Fibroblast of lung (primary cell): ENCODE measurements at regions not wholly inside any gene's neighbourhood (a gene's known extent, or its start where the extent isn't known, plus 50 kb on each side); places are given as distances from the start of the nearest gene placed in this dataset.

Experiments used
- DNase-seq, 2 donors: peaks; one replicate each; pipeline versions ENCODE4 v3.0.0 to v3.0.0-alpha.2; 2010; ENCODE audit warnings: low read depth in 2 of 2
- H2AFZ ChIP-seq: 2 replicates; pipeline ENCODE4 v1.5.1; 2012; ENCODE audit warnings: low read length, control low read depth, inconsistent platforms
- H3K27ac ChIP-seq: 2 replicates; pipeline ENCODE4 v1.5.1; 2011; ENCODE audit warnings: low read length, control low read depth; ENCODE audit not compliant: insufficient read depth
- H3K27me3 ChIP-seq: 2 replicates; pipeline ENCODE4 v1.5.1; 2011; ENCODE audit warnings: mild to moderate bottlenecking, low read length; ENCODE audit not compliant: control insufficient read depth, insufficient read depth
- H3K36me3 ChIP-seq: 2 replicates; pipeline ENCODE4 v1.5.1; 2011; ENCODE audit warnings: low read length; ENCODE audit not compliant: control insufficient read depth, insufficient read depth
- H3K4me1 ChIP-seq: 2 replicates; pipeline ENCODE4 v1.5.1; 2011; ENCODE audit warnings: low read length; ENCODE audit not compliant: control insufficient read depth, insufficient read depth; ENCODE audit errors: extremely low read depth
- H3K4me2 ChIP-seq: 2 replicates; pipeline ENCODE4 v1.5.1; 2011; ENCODE audit warnings: low read length, control low read depth; ENCODE audit not compliant: insufficient read depth; ENCODE audit errors: extremely low read depth
- H3K4me3 ChIP-seq, 4 experiments: fragments of 200-600 bp in 1 of 4; sonication (generic) in 1 of 4; replicated peaks in 1 of 4; 2 replicates each; pipeline ENCODE4 v1.5.1; 2011 to 2016; ENCODE audit warnings: low read length in 4 of 4, low read depth in 3 of 4, mild to moderate bottlenecking in 3 of 4, control low read depth in 2 of 4, inconsistent platforms in 1 of 4, mixed read lengths in 1 of 4; ENCODE audit not compliant: insufficient read depth in 1 of 4; ENCODE audit errors: control extremely low read depth in 1 of 4
- H3K79me2 ChIP-seq: 2 replicates; pipeline ENCODE4 v1.5.1; 2012; ENCODE audit warnings: mild to moderate bottlenecking, low read length, inconsistent platforms; ENCODE audit not compliant: control insufficient read depth, insufficient read depth
- H3K9ac ChIP-seq: 2 replicates; pipeline ENCODE4 v1.5.1; 2011; ENCODE audit warnings: mild to moderate bottlenecking, low read length, control low read depth; ENCODE audit not compliant: insufficient read depth
- H3K9me3 ChIP-seq: 2 replicates; pipeline ENCODE4 v1.5.1; 2012; ENCODE audit warnings: low read depth, low read length; ENCODE audit not compliant: control insufficient read depth, insufficient read depth
- H4K20me1 ChIP-seq: 2 replicates; pipeline ENCODE4 v1.5.1; 2011; ENCODE audit warnings: low read length; ENCODE audit not compliant: control insufficient read depth, insufficient read depth; ENCODE audit errors: extremely low read depth
- EZH2 ChIP-seq: IDR thresholded peaks from 2 replicates; pipeline ENCODE4 v1.5.1; 2012; ENCODE audit warnings: low read length, control low read depth, mild to moderate bottlenecking; ENCODE audit errors: missing control alignments
- TF ChIP-seq, protein P1 (sequence below), 2 donors: IDR thresholded peaks in 1 of 2; conservative IDR thresholded peaks in 1 of 2; 1 replicate in 1 of 2; 2 replicates in 1 of 2; pipeline ENCODE4 v1.5.1; 2011 to 2012; ENCODE audit warnings: low read length in 2 of 2, control low read depth in 1 of 2, inconsistent platforms in 1 of 2, low read depth in 1 of 2, mild to moderate bottlenecking in 1 of 2

DNA sequence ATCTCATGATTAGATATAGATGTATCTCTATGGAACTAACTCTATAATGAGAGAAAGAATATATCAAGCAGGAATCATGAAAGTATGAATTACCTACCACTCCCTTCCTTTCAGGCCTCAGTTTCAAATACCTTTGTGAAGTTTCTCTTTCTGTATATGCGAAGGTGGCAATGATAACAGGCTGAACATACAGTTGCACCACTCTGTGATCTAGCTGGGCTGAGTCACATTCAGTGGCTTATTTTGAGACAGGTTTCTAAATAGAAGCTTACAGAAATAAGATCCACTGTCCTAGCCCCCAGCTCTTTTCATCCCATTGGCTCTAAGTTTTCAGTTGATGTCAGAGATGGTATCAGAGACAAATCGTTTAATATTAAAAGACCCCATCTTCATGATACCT is 662.0 kb downstream of the SLITRK1 start:
- H3K4me2 ChIP-seq, result no peak overlapping the region
- no peak for TF ChIP-seq EZH2
- TF ChIP-seq, protein P1, sequence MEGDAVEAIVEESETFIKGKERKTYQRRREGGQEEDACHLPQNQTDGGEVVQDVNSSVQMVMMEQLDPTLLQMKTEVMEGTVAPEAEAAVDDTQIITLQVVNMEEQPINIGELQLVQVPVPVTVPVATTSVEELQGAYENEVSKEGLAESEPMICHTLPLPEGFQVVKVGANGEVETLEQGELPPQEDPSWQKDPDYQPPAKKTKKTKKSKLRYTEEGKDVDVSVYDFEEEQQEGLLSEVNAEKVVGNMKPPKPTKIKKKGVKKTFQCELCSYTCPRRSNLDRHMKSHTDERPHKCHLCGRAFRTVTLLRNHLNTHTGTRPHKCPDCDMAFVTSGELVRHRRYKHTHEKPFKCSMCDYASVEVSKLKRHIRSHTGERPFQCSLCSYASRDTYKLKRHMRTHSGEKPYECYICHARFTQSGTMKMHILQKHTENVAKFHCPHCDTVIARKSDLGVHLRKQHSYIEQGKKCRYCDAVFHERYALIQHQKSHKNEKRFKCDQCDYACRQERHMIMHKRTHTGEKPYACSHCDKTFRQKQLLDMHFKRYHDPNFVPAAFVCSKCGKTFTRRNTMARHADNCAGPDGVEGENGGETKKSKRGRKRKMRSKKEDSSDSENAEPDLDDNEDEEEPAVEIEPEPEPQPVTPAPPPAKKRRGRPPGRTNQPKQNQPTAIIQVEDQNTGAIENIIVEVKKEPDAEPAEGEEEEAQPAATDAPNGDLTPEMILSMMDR (conservative IDR thresholded peaks at IDR 0.05 in 1 of 2, IDR thresholded peaks at IDR 0.05 in 1 of 2; ENCODE audit: low read depth in 1 of 2, low read length in 2 of 2), result no peak
- H3K36me3 ChIP-seq, result no peaks in the 10 kb centered on the region
- no peaks in the 10 kb centered on the region for H3K79me2 ChIP-seq
- DNase-seq, result peak in 1 of 2 donors; percentile 5
- no peak overlapping the region for H3K9ac ChIP-seq
- H4K20me1 ChIP-seq, result no peaks in the 10 kb centered on the region
- H2AFZ ChIP-seq, result no peak overlapping the region
- no peaks in the 10 kb centered on the region for H3K27me3 ChIP-seq
- no peak overlapping the region for H3K4me3 ChIP-seq
- no peak overlapping the region for H3K27ac ChIP-seq
- H3K9me3 ChIP-seq, result no peaks in the 10 kb centered on the region
- H3K4me1 ChIP-seq, result no peaks in the 10 kb centered on the region

DNA sequence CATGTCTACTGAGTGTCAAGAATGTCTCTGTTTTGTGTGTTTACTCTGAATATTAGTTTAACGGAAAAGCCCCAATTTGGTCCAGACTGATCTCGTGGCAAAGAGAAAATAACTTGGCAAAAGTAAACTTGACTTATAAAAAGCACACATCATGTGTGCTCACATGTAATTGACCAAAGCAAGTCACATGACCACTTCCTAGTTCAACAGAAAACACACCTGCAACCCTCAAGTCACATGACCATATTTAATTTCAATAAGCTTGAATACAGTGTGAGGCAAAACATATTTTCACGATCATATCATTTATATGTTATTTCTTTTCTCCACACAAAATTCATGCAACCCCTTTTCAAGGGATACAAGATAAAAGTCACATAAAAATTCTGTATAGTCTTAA is 662.4 kb downstream of the SLITRK1 start:
- H2AFZ ChIP-seq, result no peak overlapping the region
- no peak overlapping the region for H3K4me3 ChIP-seq
- no peaks in the 10 kb centered on the region for H3K4me1 ChIP-seq
- H3K36me3 ChIP-seq, result no peaks in the 10 kb centered on the region
- no peaks in the 10 kb centered on the region for H3K27me3 ChIP-seq
- H3K27ac ChIP-seq, result no peak overlapping the region
- DNase-seq, result no peak
- no peaks in the 10 kb centered on the region for H3K9me3 ChIP-seq
- no peak for TF ChIP-seq EZH2
- TF ChIP-seq, protein P1 (conservative IDR thresholded peaks at IDR 0.05 in 1 of 2, IDR thresholded peaks at IDR 0.05 in 1 of 2; ENCODE audit: low read depth in 1 of 2, low read length in 2 of 2), result no peak
- H4K20me1 ChIP-seq, result no peaks in the 10 kb centered on the region
- no peaks in the 10 kb centered on the region for H3K79me2 ChIP-seq
- H3K9ac ChIP-seq, result no peak overlapping the region
- H3K4me2 ChIP-seq, result no peak overlapping the region

DNA sequence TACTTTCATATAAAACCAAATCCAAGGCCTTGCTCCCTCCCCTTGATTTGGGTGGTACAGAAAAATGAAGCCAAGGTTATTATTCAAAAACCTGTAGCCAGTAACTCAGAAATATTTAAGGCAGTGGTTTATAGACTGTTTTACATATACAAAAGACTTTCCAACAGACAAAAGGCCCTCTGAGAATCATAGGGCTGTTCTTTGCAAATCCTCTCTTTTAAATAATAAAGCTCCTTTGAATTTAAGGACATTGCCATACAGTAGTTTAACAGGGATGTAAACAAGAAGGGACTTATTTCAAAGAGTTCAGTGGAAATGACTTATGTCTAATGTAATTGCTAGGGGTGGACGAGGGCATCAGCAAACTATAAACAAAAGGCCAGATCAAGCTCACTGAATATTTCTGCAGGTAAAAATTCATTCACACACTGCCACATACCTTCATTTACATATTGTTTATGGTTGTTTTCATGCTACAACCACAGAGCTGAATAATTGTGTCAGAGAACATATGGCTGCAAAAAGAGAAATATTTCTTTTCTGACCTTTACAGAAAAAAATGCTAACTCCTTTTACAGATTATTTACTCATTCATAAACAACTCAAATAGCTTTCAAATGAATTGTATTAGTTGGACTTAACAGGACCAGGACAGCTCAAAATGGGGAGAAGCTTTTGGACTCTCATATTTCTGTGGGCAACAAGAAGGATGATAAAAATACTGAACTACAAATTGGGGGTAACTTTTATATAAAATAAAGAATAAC is 665.6 kb downstream of the SLITRK1 start:
- H3K27me3 ChIP-seq, result no peaks in the 10 kb centered on the region
- peak overlapping the region; percentile 65 for H3K27ac ChIP-seq
- peak; percentile 8 to 29 for DNase-seq
- H3K4me3 ChIP-seq, result no peak overlapping the region
- no peaks in the 10 kb centered on the region for H3K79me2 ChIP-seq
- no peaks in the 10 kb centered on the region for H3K4me1 ChIP-seq
- H2AFZ ChIP-seq, result no peak overlapping the region
- H4K20me1 ChIP-seq, result no peaks in the 10 kb centered on the region
- H3K9ac ChIP-seq, result no peak overlapping the region
- H3K4me2 ChIP-seq, result no peak overlapping the region
- TF ChIP-seq, protein P1 (conservative IDR thresholded peaks at IDR 0.05 in 1 of 2, IDR thresholded peaks at IDR 0.05 in 1 of 2; ENCODE audit: low read depth in 1 of 2, low read length in 2 of 2), result no peak
- no peak for TF ChIP-seq EZH2
- H3K36me3 ChIP-seq, result no peaks in the 10 kb centered on the region
- no peaks in the 10 kb centered on the region for H3K9me3 ChIP-seq
